ENCODE measurements at regions not wholly inside any gene's neighbourhood (a gene's known extent, or its start where the extent isn't known, plus 50 kb on each side); places are given as distances from the start of the nearest gene placed in this dataset.

GRCh38 chr17:27990100-27990499 lies 52.4 kb upstream of the NLK start:
- H3K4me3 ChIP-seq (ENCODE audit: low read depth, low read length), result no peak overlapping the region
- DNase-seq (ENCODE audit: low read depth), result no peak

GRCh38 chr17:27990979-27991378 lies 51.5 kb upstream of the NLK start:
- no peak overlapping the region for H3K4me3 ChIP-seq (ENCODE audit: low read depth, low read length)
- DNase-seq (ENCODE audit: low read depth), result no peak

GRCh38 chr17:27991462-27991993 lies 50.9 kb upstream of the NLK start:
- no peak for DNase-seq (ENCODE audit: low read depth)
- no peak overlapping the region for H3K4me3 ChIP-seq (ENCODE audit: low read depth, low read length)

Measured in skeletal muscle cell (primary cell).